ENCODE measurements at regions not wholly inside any gene's neighbourhood (a gene's known extent, or its start where the extent isn't known, plus 50 kb on each side); places are given as distances from the start of the nearest gene placed in this dataset.

GRCh38 chr7:47043304-47043703, 538.6 kb downstream of the TNS3 start:
- no peak for DNase-seq (ENCODE audit: low read depth)

- DNase-seq (ENCODE audit: low read depth) = no peak
Observed at GRCh38 chr7:47042669-47043068, 539.2 kb downstream of the TNS3 start.

- no peak for DNase-seq (ENCODE audit: low read depth)
Observed at GRCh38 chr7:47040795-47041347, 541.0 kb downstream of the TNS3 start.

- DNase-seq (ENCODE audit: low read depth) = peak; percentile 42
Observed at GRCh38 chr7:47039904-47040303, 542.0 kb downstream of the TNS3 start.

- peak; percentile 29 for DNase-seq (ENCODE audit: low read depth)
Observed at GRCh38 chr7:47039089-47039648, 542.7 kb downstream of the TNS3 start.

- no peak for DNase-seq (ENCODE audit: low read depth)
Observed at GRCh38 chr7:47038621-47039020, 543.3 kb downstream of the TNS3 start.

GRCh38 chr7:47037607-47038006, 544.3 kb downstream of the TNS3 start:
- DNase-seq (ENCODE audit: low read depth) = no peak

GRCh38 chr7:47036909-47037308, 545.0 kb downstream of the TNS3 start:
- DNase-seq (ENCODE audit: low read depth) = no peak

- no peak for DNase-seq (ENCODE audit: low read depth)
Observed at GRCh38 chr7:47035522-47035921, 546.4 kb downstream of the TNS3 start.

- DNase-seq (ENCODE audit: low read depth) = peak; percentile 42
Observed at GRCh38 chr7:47034180-47034579, 547.7 kb downstream of the TNS3 start.

- DNase-seq (ENCODE audit: low read depth) = no peak
Observed at GRCh38 chr7:47032536-47032908, 549.4 kb downstream of the TNS3 start.

- DNase-seq (ENCODE audit: low read depth) = no peak
Observed at GRCh38 chr7:47031786-47032535, 550.0 kb downstream of the TNS3 start.

- no peak for DNase-seq (ENCODE audit: low read depth)
Observed at GRCh38 chr7:47028284-47028683, 553.6 kb downstream of the TNS3 start.

- no peak for DNase-seq (ENCODE audit: low read depth)
Observed at GRCh38 chr7:47027695-47028240, 554.1 kb downstream of the TNS3 start.

GRCh38 chr7:47026780-47027361, 555.0 kb downstream of the TNS3 start:
- DNase-seq (ENCODE audit: low read depth) = no peak

GRCh38 chr7:47024991-47025390, 556.9 kb downstream of the TNS3 start:
- DNase-seq (ENCODE audit: low read depth) = no peak

GRCh38 chr7:47008461-47008860, 573.5 kb downstream of the TNS3 start:
- DNase-seq (ENCODE audit: low read depth) = peak; percentile 34

GRCh38 chr7:47007471-47007870, 574.4 kb downstream of the TNS3 start:
- DNase-seq (ENCODE audit: low read depth) = no peak

- DNase-seq (ENCODE audit: low read depth) = peak; percentile 3
Observed at GRCh38 chr7:47000561-47000960, 581.4 kb downstream of the TNS3 start.

- no peak for DNase-seq (ENCODE audit: low read depth)
Observed at GRCh38 chr7:46999866-47000265, 582.0 kb downstream of the TNS3 start.

GRCh38 chr7:46996972-46997371, 584.9 kb downstream of the TNS3 start:
- peak; percentile 4 for DNase-seq (ENCODE audit: low read depth)

GRCh38 chr7:46993396-46993795, 588.5 kb downstream of the TNS3 start:
- DNase-seq (ENCODE audit: low read depth) = no peak

- DNase-seq (ENCODE audit: low read depth) = no peak
Observed at GRCh38 chr7:46990761-46991160, 591.1 kb downstream of the TNS3 start.
